H1 (cell line): ENCODE measurements at regions not wholly inside any gene's neighbourhood (a gene's known extent, or its start where the extent isn't known, plus 50 kb on each side); places are given as distances from the start of the nearest gene placed in this dataset.

ENCODE experiments used
- CTCF ChIA-PET: fragments of 300-600 bp; sonication (Branson Sonifier 250); formaldehyde crosslinking; loops from one replicate; lab custom pipeline; 2021; ENCODE audit not compliant: partially characterized antibody; lab: Charles Lee
- POLR2A ChIA-PET: fragments of 300-600 bp; sonication (Branson Sonifier 250); formaldehyde crosslinking; loops from one replicate; lab custom pipeline; 2021; ENCODE audit warnings: inconsistent platforms; ENCODE audit not compliant: partially characterized antibody; lab: Charles Lee
- DNase-seq, 2 experiments: peaks; one replicate each; pipeline versions ENCODE4 v3.0.0 to v3.0.0-alpha.2; 2010 to 2022; ENCODE audit warnings: low spot score in 2 of 2, low read depth in 1 of 2, mixed read lengths in 1 of 2
- FAIRE-seq: peaks from 2 replicates; lab custom pipeline; 2011; peaks lifted over from hg19 to GRCh38; lab: Jason Lieb, UNC
- H2AFZ ChIP-seq: 2 replicates; pipeline ENCODE4 v1.8.1; 2012; ENCODE audit warnings: low read length, inconsistent platforms
- H2AK5ac ChIP-seq: 2 replicates; pipeline ENCODE4 v1.6.1; 2013; ENCODE audit warnings: low read depth, low read length
- H2BK120ac ChIP-seq: replicated peaks from 2 replicates; pipeline ENCODE3; 2013; ENCODE audit warnings: low read depth, low read length, inconsistent platforms
- H2BK12ac ChIP-seq: 2 replicates; pipeline ENCODE4 v1.6.1; 2013; ENCODE audit warnings: low read depth, low read length
- H2BK15ac ChIP-seq: 2 replicates; pipeline ENCODE4 v1.6.1; 2013; ENCODE audit warnings: low read length
- H2BK20ac ChIP-seq: 2 replicates; pipeline ENCODE4 v1.6.1; 2013; ENCODE audit warnings: low read length
- H2BK5ac ChIP-seq: 2 replicates; pipeline ENCODE4 v1.6.1; 2013; ENCODE audit warnings: low read depth, low read length
- H3K14ac ChIP-seq: 2 replicates; pipeline ENCODE4 v1.6.1; 2013; ENCODE audit warnings: inconsistent platforms; ENCODE audit not compliant: insufficient read length
- H3K18ac ChIP-seq: 2 replicates; pipeline ENCODE4 v1.6.1; 2013; ENCODE audit warnings: low read length; ENCODE audit errors: extremely low read depth
- H3K23ac ChIP-seq: 2 replicates; pipeline ENCODE4 v1.6.1; 2013; ENCODE audit warnings: inconsistent platforms; ENCODE audit not compliant: insufficient read length
- H3K23me2 ChIP-seq: 2 replicates; pipeline ENCODE4 v1.6.1; 2013; ENCODE audit warnings: low read depth, low read length
- H3K27ac ChIP-seq: 2 replicates; pipeline ENCODE4 v1.6.1; 2011; ENCODE audit warnings: low read depth, low read length, inconsistent platforms
- H3K27me3 ChIP-seq, 4 experiments: replicated peaks in 1 of 4; 1 replicate in 1 of 4; 2 replicates in 3 of 4; pipeline versions ENCODE4 v1.6.1 to v1.8.1; 2011 to 2013; ENCODE audit warnings: low read length in 3 of 4, mild to moderate bottlenecking in 3 of 4, inconsistent platforms in 2 of 4, mixed read lengths in 2 of 4, moderate library complexity in 1 of 4; ENCODE audit not compliant: control insufficient read depth in 3 of 4, insufficient read depth in 3 of 4; ENCODE audit errors: extremely low read depth in 1 of 4
- H3K36me3 ChIP-seq, 4 experiments: 2 replicates each; pipeline versions ENCODE4 v1.6.1 to v1.8.1; 2011 to 2013; ENCODE audit warnings: mild to moderate bottlenecking in 4 of 4, low read length in 3 of 4, moderate library complexity in 2 of 4, control low read depth in 1 of 4, inconsistent platforms in 1 of 4; ENCODE audit not compliant: insufficient read depth in 4 of 4, control insufficient read depth in 2 of 4
- H3K4ac ChIP-seq: replicated peaks from 2 replicates; pipeline ENCODE3; 2013; ENCODE audit warnings: low read length, low read depth, mixed read lengths, inconsistent platforms; ENCODE audit not compliant: insufficient read length
- H3K4me1 ChIP-seq, 4 experiments: replicated peaks in 1 of 4; 1 replicate in 1 of 4; 2 replicates in 3 of 4; pipeline versions ENCODE4 v1.6.1 to v1.8.1; 2011 to 2013; ENCODE audit warnings: low read length in 3 of 4, inconsistent platforms in 2 of 4, mixed read lengths in 1 of 4; ENCODE audit not compliant: insufficient read depth in 4 of 4, control insufficient read depth in 3 of 4
- H3K4me2 ChIP-seq, 2 experiments: 2 replicates each; pipeline versions ENCODE4 v1.6.1 to v1.8.1; 2011 to 2013; ENCODE audit warnings: low read depth in 2 of 2, low read length in 2 of 2, control low read depth in 1 of 2, inconsistent platforms in 1 of 2, mild to moderate bottlenecking in 1 of 2; ENCODE audit not compliant: insufficient read depth in 1 of 2
- H3K4me3 ChIP-seq, 4 experiments: fragments of 200-600, 300-600 bp in 1 of 4; sonication (generic), shearing (Covaris generic), sonication (Bioruptor Twin) in 1 of 4; 2 replicates each; pipeline versions ENCODE4 v1.5.1 to v1.8.1; 2011 to 2016; ENCODE audit warnings: low read length in 4 of 4, low read depth in 3 of 4, control low read depth in 2 of 4, inconsistent platforms in 2 of 4, mild to moderate bottlenecking in 2 of 4, mixed read lengths in 1 of 4, moderate library complexity in 1 of 4; ENCODE audit not compliant: insufficient read depth in 2 of 4; ENCODE audit errors: extremely low read depth in 1 of 4
- H3K56ac ChIP-seq: replicated peaks from 2 replicates; pipeline ENCODE3; 2013; ENCODE audit warnings: low read depth, mild to moderate bottlenecking, mixed read lengths, low read length, inconsistent platforms; ENCODE audit not compliant: insufficient read length
- H3K79me1 ChIP-seq: 2 replicates; pipeline ENCODE4 v1.6.1; 2013; ENCODE audit warnings: low read depth, low read length, control low read depth
- H3K79me2 ChIP-seq, 2 experiments: 2 replicates each; pipeline versions ENCODE4 v1.6.1 to v1.8.1; 2012 to 2013; ENCODE audit warnings: low read length in 2 of 2, mild to moderate bottlenecking in 2 of 2, inconsistent platforms in 1 of 2; ENCODE audit not compliant: insufficient read depth in 2 of 2, control insufficient read depth in 1 of 2
- H3K9ac ChIP-seq, 4 experiments: replicated peaks in 1 of 4; 1 replicate in 1 of 4; 2 replicates in 3 of 4; pipeline versions ENCODE4 v1.6.1 to v1.8.1; 2011 to 2013; ENCODE audit warnings: low read depth in 3 of 4, low read length in 3 of 4, control low read depth in 2 of 4, mild to moderate bottlenecking in 2 of 4, moderate library complexity in 2 of 4, inconsistent platforms in 1 of 4; ENCODE audit errors: extremely low read depth in 1 of 4
- H3K9me3 ChIP-seq, 2 experiments: 2 replicates each; pipeline versions ENCODE4 v1.6.1 to v1.8.1; 2012 to 2013; ENCODE audit warnings: mild to moderate bottlenecking in 2 of 2, moderate library complexity in 2 of 2, control low read depth in 1 of 2, inconsistent platforms in 1 of 2, low read depth in 1 of 2, low read length in 1 of 2, mixed read lengths in 1 of 2; ENCODE audit not compliant: insufficient read depth in 2 of 2
- H4K20me1 ChIP-seq, 2 experiments: replicated peaks in 1 of 2; 2 replicates each; pipeline versions ENCODE3 to v1.8.1; 2011 to 2013; ENCODE audit warnings: inconsistent platforms in 2 of 2, low read length in 2 of 2, mild to moderate bottlenecking in 1 of 2; ENCODE audit not compliant: insufficient read depth in 2 of 2, control insufficient read depth in 1 of 2
- H4K5ac ChIP-seq: 2 replicates; pipeline ENCODE4 v1.6.1; 2013; ENCODE audit warnings: low read length, low read depth, mixed read lengths, inconsistent platforms; ENCODE audit not compliant: insufficient read length
- H4K8ac ChIP-seq: 2 replicates; pipeline ENCODE4 v1.8.0; 2013; ENCODE audit warnings: mild to moderate bottlenecking, moderate library complexity, low read length, inconsistent platforms; ENCODE audit not compliant: insufficient read depth; ENCODE audit errors: extremely low read depth
- H4K91ac ChIP-seq: replicated peaks from 2 replicates; pipeline ENCODE3; 2013; ENCODE audit warnings: low read length, mixed read lengths, inconsistent platforms; ENCODE audit not compliant: insufficient read length
- CEBPB ChIP-seq: IDR thresholded peaks from 2 replicates; pipeline ENCODE4 v1.6.1; 2012; ENCODE audit warnings: low read depth, low read length
- CHD1 ChIP-seq: IDR thresholded peaks from 2 replicates; pipeline ENCODE4 v1.6.1; 2012; ENCODE audit warnings: low read depth, low read length, improper control_type of control experiment
- MAX ChIP-seq: IDR thresholded peaks from 2 replicates; pipeline ENCODE4 v1.6.1; 2012; ENCODE audit warnings: inconsistent platforms
- RNF2 ChIP-seq: fragments of 200-900, 300-1000 bp; sonication (generic); IDR thresholded peaks from 2 replicates; pipeline ENCODE4 v1.7.1; 2016; ENCODE audit warnings: borderline replicate concordance, low read depth, mild to moderate bottlenecking, antibody characterized with exemption, low read length; ENCODE audit not compliant: poor library complexity, severe bottlenecking; ENCODE audit errors: missing control alignments
- SIN3A ChIP-seq, 2 experiments: IDR thresholded peaks in 1 of 2; conservative IDR thresholded peaks in 1 of 2; 2 replicates each; pipeline ENCODE4 v1.6.1; 2011 to 2012; ENCODE audit warnings: low read length in 2 of 2, improper control_type of control experiment in 1 of 2, low read depth in 1 of 2, mild to moderate bottlenecking in 1 of 2
- SIRT6 ChIP-seq: IDR thresholded peaks from one replicate; pipeline ENCODE4 v1.7.1; 2012; ENCODE audit warnings: low read length, inconsistent platforms
- SIX5 ChIP-seq: IDR thresholded peaks from 2 replicates; pipeline ENCODE4 v1.6.1; 2011; ENCODE audit warnings: mild to moderate bottlenecking, low read depth, low read length
- SP4 ChIP-seq: IDR thresholded peaks from 2 replicates; pipeline ENCODE4 v1.6.1; 2012; ENCODE audit warnings: low read length, inconsistent platforms
- USF2 ChIP-seq: IDR thresholded peaks from 2 replicates; pipeline ENCODE4 v1.6.1; 2011; ENCODE audit warnings: low read length, improper control_type of control experiment
- YY1 ChIP-seq: IDR thresholded peaks from 2 replicates; pipeline ENCODE4 v1.6.1; 2011; ENCODE audit warnings: low read depth, mild to moderate bottlenecking, low read length
- ZNF274 ChIP-seq: IDR thresholded peaks from 2 replicates; pipeline ENCODE4 v1.7.0; 2012; ENCODE audit warnings: low read length, borderline replicate concordance; ENCODE audit errors: extremely low read depth
- WGBS, 2 experiments: shearing (Covaris generic) in 1 of 2; methylation state at CpG; one replicate each; pipeline versions ENCODE4 v1.1.6 to v1.1.7; 2013 to 2015; ENCODE audit warnings: low lambda C conversion rate in 2 of 2, mixed read lengths in 2 of 2, inconsistent platforms in 1 of 2, low coverage in 1 of 2, missing lambda C conversion rate in 1 of 2; ENCODE audit not compliant: insufficient replicate concordance in 2 of 2, insufficient coverage in 1 of 2, insufficient read length in 1 of 2; ENCODE audit errors: extremely low coverage in 1 of 2, missing lambda C conversion rate in 1 of 2; 5-methylcytosine and 5-hydroxymethylcytosine counted together

- CTCF ChIA-PET: no interaction called here
- POLR2A ChIA-PET: no interaction called here
- no peak for TF ChIP-seq CEBPB
- no peak for TF ChIP-seq SP4
- TF ChIP-seq RNF2: no peak
- TF ChIP-seq MAX: no peak
- TF ChIP-seq USF2: no peak
- no peak for TF ChIP-seq SIN3A (conservative IDR thresholded peaks at IDR 0.05 in 1 of 2, IDR thresholded peaks at IDR 0.05 in 1 of 2; ENCODE audit: low read depth in 1 of 2, low read length in 2 of 2)
- no peak for TF ChIP-seq ZNF274
- no peak for TF ChIP-seq SIRT6
- TF ChIP-seq CHD1: no peak
- no peak for TF ChIP-seq YY1
- no peak for TF ChIP-seq SIX5
Observed at GRCh38 chr12:105878964-105879363, 259.8 kb downstream of the NUAK1 start.

More at GRCh38 chr12:105878964-105879363, 259.8 kb downstream of the NUAK1 start:
- no peak overlapping the region for H2BK5ac ChIP-seq
- no peak overlapping the region for H3K14ac ChIP-seq
- FAIRE-seq (no peak), DNase-seq (no peak)
- no peak overlapping the region for H2AK5ac ChIP-seq
- H3K9ac ChIP-seq: no peak overlapping the region
- no peak overlapping the region for H2BK15ac ChIP-seq
- H4K20me1 ChIP-seq: no peaks in the 10 kb centered on the region
- H4K91ac ChIP-seq: no peak overlapping the region
- no peak overlapping the region for H3K27ac ChIP-seq
- no peaks in the 10 kb centered on the region for H3K27me3 ChIP-seq
- H2AFZ ChIP-seq: no peak overlapping the region
- no peak overlapping the region for H3K4me3 ChIP-seq
- no peaks in the 10 kb centered on the region for H3K36me3 ChIP-seq
- no peak overlapping the region for H2BK120ac ChIP-seq
- H3K18ac ChIP-seq: no peak overlapping the region
- no peaks in the 10 kb centered on the region; the same call in 1 of the 2 replicates for H3K23me2 ChIP-seq
- no peaks in the 10 kb centered on the region for H3K79me1 ChIP-seq
- WGBS, 2 experiments: 95% methylated on average over 3 of the region's 3 CpGs; no CpG with 5 or more reads in 1 of the 2 experiments
- no peak overlapping the region for H2BK20ac ChIP-seq
- H3K4me1 ChIP-seq: no peaks in the 10 kb centered on the region
- H3K4me2 ChIP-seq: no peak overlapping the region
- H3K56ac ChIP-seq: no peak overlapping the region
- no peak overlapping the region for H3K23ac ChIP-seq
- no peak overlapping the region for H4K8ac ChIP-seq
- H3K4ac ChIP-seq: no peak overlapping the region
- no peak overlapping the region for H2BK12ac ChIP-seq
- H3K79me2 ChIP-seq: no peaks in the 10 kb centered on the region
- no peaks in the 10 kb centered on the region for H3K9me3 ChIP-seq
- H4K5ac ChIP-seq: no peak overlapping the region
